GM21619 (cell line): ENCODE measurements at regions not wholly inside any gene's neighbourhood (a gene's known extent, or its start where the extent isn't known, plus 50 kb on each side); places are given as distances from the start of the nearest gene placed in this dataset.
"Not testable (repeated sequence)": the region's sequence is repeated elsewhere in the genome, so short reads cannot be mapped to it uniquely, and the experiment has no call there.

Experiments used
- ATAC-seq: cut with Tn5 transposase; IDR thresholded peaks from one replicate; pipeline ENCODE4 v1.9.1; 2021; ENCODE audit not compliant: unreplicated experiment

DNA sequence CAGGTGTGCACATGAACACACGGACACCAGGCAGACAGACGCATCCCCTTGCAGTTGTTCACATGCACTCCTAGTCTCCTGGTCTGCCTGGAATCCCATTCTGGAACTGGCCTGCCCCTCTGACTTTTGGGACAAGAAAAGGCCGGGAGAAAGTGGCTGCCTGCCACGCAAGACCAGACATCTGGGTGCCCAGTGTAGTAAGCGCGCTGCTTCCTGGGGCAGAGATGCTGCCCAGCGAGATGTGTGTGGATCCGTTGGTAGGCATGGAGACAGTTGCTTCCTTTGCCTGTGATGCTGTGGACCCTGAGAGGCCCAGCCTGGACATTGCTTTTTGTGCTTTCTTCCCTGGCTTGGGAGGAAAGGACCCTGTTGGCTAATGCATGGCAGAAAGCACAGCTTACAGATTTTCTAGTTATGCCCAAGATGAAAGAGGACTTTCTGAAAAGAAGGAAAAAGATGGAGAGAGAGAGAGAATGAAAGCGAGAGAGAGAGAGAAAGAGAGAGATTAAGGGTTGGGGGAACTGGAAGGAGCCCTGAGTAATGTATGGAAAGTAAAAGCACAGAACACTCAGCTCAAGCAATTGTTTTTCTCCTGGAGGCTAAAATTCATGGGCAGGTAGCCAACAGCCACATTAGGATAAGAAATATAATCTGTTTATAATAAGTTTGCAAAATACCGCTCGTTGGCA is 235.3 kb downstream of the BCL2L11 start:
- not testable (repeated sequence) for ATAC-seq

- not testable (repeated sequence) for ATAC-seq
Measured at GRCh38 chr2:111356512-111357031, 235.9 kb downstream of the BCL2L11 start.

DNA sequence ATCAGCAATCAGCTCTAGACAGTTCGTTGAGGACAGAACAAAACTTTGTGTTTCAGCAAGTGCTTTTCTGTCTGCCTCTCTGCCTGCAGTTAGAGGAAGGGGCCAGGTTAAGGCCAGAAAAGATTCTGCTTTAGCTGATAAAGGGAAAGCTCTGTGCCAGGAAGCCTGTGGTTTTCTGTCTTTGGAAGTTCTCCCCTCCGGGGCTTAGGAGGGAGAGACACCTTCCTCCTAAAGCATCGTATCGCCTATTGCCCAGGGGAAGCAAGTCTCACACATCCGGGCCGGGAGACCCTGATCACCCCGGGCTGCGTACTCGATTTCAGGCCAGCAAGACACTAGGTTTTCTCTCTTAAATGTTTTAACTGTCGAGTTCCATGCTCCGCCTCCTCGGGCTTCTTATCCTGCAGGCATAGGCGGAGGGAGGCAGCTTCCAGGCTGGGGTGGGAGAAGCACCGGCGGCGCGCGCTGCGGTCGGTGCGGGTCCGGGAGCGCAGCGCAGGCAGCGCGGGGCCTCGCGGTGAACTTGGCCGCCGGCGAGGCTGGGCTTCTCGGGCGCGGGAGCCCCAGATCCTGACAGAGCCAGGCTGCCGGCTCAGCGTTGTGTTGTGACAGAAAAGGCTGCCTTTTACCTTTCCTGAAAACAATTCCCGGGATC is 245.4 kb downstream of the BCL2L11 start:
- not testable (repeated sequence) for ATAC-seq

DNA sequence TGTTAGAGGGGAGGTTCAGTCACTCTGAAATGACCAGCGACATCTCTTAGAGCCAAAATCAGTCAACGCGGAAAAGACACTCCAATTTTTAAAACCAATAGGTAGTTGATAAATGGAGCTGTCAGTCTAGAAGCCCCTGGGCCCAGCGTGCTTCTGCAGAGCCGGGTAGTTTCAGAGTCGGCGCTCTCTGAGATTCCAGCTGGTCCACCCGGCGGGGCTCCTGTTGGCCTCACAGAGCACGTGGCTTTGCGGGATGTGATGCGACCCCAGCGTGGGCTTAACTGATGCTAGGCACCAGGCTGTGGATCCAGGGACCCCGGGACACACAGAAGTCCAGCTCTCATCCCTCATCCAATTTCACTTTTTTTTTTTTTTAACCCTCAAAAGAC is 245.9 kb downstream of the BCL2L11 start:
- not testable (repeated sequence) for ATAC-seq

DNA sequence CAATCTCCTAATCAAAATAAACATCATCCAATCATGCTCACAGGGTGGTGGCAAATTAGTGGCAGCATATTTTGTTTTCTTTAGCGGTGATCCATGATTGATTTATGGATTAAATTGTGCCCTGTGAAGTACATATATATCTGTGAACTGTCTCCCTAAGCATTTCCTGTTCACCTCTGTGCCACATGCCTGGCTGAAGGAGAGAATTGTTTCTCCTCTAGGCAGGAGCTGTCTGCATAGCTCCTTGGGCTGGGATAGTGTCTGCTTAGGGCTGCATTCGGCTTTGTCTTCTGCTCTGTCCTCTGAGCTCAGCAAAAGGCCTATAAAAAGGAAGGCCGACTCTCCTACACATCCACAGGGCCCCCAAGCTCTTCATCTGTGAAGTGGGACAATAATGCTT is 246.4 kb downstream of the BCL2L11 start:
- ATAC-seq = not testable (repeated sequence)

- ATAC-seq = not testable (repeated sequence)
Measured at GRCh38 chr2:111367871-111368270, 247.2 kb downstream of the BCL2L11 start.

- not testable (repeated sequence) for ATAC-seq
Measured at GRCh38 chr2:111368288-111368687, 247.6 kb downstream of the BCL2L11 start.

DNA sequence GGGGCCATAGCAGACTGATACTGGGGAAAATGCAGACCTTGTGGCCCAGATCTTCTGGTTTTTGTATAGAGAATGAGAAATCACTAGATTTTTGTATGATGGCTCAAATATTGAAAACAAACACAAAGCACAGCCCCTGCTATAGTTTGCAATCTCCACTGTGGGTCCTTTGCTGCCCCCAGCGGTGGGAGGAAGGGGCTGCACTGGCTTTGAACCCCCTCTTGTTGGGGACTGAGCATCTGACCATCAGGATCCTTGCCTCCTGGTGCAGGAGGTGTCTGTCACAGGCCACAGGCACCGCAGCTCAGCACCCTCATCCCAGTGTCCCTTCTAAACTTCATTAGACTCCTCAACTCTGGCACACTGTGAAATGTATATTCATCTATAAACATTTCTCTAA is 252.3 kb downstream of the BCL2L11 start:
- not testable (repeated sequence) for ATAC-seq

DNA sequence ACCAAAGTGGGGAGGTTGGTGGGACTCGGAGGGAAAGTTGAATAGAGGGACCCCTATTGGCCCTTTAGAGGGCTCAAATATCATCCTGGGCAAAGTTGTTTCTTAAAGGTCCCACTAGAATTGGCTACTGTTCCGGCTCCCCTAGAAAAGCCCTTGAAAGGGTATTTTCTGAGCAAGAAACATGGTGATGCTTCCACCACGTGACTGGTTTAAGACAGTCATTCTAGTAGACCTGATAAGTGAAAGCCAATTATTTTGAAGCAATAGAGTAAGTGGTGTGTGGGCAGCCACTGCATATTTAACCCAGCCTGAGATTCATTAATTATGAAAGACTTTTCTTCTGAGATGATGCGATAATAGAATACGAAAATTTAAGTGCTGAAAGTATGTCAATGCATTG is 253.3 kb downstream of the BCL2L11 start:
- ATAC-seq = not testable (repeated sequence)

GRCh38 chr2:111374734-111375133 is 254.0 kb downstream of the BCL2L11 start:
- not testable (repeated sequence) for ATAC-seq

DNA sequence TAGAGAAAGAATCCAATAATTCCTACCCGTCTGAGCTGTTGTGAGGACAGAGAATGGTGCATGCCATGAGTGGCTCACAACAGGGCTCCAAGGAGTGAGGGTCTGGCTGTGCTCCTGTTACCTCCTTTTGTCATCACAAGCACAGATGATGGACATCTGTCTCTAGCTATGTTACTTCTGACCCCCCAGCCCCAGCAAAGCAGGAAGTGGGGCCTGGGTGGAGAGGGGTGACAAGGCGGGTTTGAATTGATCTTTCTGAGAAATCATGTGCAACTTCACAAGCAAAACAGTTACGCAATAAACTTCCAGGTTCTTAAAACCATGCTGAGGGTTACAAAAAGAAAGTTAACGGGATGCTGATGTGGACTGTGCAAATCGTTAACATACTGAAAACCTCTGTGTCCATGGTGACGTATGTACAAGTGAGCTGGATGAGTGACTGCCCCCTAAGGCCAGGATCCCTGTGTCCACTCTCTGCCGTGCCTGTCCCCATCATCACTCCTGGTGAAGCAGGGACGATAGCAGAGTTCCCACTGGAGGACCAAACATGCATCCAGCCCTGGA is 254.7 kb downstream of the BCL2L11 start:
- ATAC-seq = not testable (repeated sequence)

DNA sequence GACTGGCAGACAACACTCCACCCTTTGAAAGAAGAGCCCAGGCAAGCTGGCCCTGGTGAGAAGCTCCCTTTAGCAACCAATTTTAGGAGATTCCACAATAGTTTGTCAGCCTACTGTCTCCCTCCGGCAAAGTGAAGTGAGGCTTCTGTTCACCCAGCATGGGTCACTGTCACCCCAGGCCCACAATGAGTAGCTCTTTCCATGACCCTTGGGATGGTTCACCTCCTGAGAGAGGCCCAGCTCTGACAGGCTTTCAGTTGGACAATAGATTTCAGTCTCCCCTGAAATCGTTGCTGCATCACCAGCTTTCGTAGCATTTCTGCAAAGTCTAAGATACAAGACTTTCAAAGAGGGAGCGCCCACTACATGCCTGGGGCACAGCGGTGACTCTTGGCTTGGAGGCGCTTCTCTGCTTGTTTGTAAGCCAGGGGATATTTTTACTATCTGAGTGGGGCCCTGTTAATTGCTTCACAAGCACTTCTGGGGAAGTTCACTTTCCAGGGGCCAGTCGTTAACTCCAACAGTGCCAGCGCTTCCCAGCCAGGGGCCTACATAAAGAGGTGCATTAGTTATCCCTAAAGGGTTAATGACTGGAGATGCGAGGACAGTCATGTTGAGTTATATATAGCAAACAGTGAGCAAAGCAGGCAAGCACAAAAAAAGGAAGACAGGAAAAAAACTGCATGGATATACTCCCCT is 255.7 kb downstream of the BCL2L11 start:
- not testable (repeated sequence) for ATAC-seq

GRCh38 chr2:111376971-111377352 is 256.2 kb downstream of the BCL2L11 start:
- ATAC-seq = not testable (repeated sequence)

- ATAC-seq = not testable (repeated sequence)
Measured at GRCh38 chr2:111377386-111377959, 256.8 kb downstream of the BCL2L11 start.

GRCh38 chr2:111378348-111378747 is 257.6 kb downstream of the BCL2L11 start:
- not testable (repeated sequence) for ATAC-seq

DNA sequence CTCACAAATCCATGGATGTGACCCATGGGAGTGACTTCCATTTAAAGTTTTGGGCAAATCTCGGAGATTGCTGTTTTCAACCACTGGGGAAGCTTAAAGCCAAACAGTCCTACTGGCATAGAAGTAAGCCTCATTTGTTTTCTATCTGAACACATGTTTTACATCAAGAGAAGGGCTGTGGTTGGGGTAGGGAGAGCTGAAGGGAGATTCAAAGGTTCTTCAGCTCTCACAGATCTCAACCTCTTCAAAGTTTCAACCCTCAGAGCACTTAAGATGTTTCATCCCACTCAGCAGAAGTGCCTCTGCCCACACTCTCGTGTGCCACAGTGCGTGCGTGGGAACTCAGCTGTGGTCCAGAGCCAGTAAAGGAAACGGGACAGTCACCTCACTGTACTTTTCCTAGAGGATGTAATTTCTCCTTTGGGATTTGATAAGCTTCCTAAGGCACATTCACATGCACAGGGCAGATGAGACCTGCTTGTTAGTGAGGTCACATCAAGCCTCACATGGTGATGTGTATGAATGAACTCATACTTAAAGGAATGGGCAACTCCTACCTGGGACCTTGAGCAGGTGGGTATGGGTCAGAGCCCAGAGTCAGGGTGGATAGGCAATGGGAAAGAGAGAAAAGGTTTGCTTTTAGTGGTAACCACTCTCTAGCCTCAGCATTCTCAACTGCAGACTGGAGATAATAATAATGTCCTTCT is 260.2 kb downstream of the BCL2L11 start:
- ATAC-seq = not testable (repeated sequence)

DNA sequence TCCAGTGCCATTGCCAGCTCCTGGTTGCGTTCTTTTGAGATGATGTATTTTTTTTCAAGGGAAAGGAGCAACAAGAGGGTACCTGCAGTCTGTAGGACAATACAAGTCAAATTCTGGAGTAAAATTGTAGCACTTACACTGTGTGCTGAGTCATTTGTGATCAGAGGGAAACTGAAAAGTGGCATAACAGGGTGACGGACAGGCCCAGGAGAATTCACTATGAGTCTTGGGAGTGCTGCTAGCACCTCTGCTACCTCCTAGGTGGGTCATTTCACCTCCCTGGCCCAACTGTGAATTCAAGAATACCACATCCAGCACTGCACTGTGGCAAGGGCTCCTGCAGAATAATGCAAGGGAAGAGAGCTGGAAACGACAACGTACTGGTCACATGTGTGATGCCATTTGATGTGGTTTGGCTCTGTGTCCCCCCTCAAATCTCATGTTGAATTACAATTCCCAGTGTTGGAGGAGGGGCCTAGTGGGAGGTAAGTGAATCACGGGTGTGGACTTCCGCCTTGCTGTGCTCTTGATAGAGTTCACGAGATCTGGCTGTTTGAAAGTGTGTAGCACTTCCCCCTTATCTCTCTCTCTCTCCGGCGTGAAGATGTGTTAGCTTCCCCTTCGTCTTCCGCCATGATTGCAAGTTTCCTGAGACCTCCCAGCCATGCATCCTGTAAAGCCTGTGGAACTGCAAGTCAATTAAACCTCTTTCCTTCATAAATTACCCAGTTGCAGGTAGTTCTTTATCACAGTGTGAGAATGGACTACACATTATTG is 261.0 kb downstream of the BCL2L11 start:
- ATAC-seq = not testable (repeated sequence)

DNA sequence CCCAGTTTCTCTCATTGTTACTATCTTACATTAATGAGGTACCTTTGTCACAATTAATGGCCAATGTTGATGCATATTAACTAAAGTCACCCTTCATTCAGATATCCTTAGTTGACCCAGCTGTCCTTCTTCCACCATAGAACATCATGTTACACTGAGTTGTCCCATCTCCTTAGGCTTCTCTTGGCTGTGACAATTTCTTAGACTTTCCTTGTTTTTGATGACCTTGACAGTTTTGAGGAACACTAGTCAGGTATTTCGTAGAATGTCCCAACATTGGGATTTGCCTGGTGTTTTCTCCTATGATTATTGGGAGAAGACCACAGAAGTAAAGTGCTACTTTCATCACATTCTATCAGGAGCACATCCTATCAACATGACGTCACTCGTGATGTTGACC is 261.8 kb downstream of the BCL2L11 start:
- ATAC-seq = not testable (repeated sequence)

GRCh38 chr2:111383311-111383710 is 262.6 kb downstream of the BCL2L11 start:
- ATAC-seq = not testable (repeated sequence)
